ENCODE measurements at regions not wholly inside any gene's neighbourhood (a gene's known extent, or its start where the extent isn't known, plus 50 kb on each side); places are given as distances from the start of the nearest gene placed in this dataset.

DNA sequence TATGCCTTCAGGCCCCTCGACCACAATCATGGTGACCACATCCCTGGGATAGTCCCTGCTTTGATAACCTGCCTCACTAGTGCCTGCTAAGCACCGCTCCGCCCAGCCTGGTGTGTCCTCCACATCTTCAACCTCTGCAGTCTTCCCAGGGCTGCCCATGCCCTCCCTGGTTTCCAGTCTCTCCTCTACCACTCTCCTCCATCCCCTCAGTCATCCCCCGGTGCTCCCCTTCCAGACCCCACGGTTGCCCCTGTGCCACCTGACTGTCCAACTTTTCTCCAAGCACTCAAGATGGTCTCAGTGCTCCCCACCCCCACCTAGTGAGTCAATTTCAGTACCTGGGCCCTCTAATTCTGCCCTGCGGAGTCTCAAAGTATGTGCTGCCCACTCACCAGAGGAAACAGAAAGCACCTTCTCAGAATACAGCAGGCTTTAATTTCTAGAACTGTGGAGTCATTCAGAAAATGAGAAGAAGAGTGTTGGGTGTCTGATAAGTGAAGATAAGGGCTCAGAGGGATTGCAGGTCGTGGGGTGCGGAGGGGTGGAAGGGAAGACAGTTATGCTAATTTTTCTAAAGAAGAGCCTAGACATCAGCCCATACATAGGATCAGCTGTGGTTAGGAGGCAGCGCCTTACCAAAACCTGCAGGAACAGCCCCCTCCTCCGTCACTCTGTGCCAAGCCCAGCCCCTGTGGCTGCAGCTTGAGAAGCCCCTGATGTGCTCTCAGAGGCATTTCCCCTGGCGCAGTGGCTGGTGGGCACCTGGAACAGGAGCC, 53.6 kb upstream of the CAB39 start:
- Histone ChIP-seq H3K4me1 (ENCODE audit: control insufficient read depth, insufficient read depth, low read length) (peaks cover 4% of the 10 kb centered on the region), H3K27me3 (ENCODE audit: control insufficient read depth, insufficient read depth, low read length, poor library complexity, severe bottlenecking) (no peaks in the 10 kb centered on the region), H3K27ac (ENCODE audit: insufficient read depth, low read depth, low read length, poor library complexity, severe bottlenecking) (no peak overlapping the region), H3K4me3 (ENCODE audit: insufficient read depth, low read depth, low read length) (no peak overlapping the region), H3K36me3 (ENCODE audit: control insufficient read depth, insufficient read depth, low read length) (no peaks in the 10 kb centered on the region), H3K9me3 (ENCODE audit: control insufficient read depth, low read length) (no peaks in the 10 kb centered on the region)
- 90 to 91% methylated on average over 11 of the region's 11 CpGs for whole genome bisulfite sequencing, 2 experiments

DNA sequence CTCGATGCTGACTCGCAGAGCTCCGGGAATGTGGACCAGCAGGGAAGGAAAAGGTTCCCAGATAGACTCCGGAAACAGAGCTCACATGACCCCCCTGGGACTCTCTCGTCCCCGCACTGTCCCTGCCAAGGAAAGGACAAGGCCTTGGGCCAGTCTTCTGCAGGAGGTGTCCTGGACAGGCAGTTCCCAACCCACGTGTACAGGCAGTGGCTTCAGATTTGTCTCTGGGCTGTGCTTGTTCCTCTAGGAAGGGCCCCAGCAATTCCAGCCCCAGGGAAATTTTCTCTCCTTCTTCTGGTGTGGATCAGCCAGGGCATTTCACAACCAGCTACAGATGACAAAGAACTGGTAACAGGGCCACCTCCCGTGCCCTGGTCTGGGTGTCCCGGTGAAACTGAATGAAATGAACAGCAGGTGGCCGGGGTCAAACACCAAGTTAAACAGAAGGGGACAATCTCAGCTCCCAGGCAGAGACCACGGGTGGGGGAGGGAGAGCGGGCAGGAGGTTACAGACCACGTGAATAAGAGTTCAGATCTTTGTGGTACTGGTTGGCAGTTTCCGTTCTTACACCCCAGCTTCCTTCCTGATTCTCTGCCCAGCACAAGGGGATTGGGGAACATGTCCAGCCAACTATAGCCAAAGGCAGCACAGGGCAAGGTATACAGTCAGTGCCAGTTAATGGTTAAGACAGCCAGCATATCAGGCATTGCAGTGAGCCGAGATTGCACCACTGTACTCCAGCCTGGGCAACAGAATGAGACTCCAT, 52.2 kb upstream of the CAB39 start:
- 70 to 75% methylated on average over 15 of the region's 15 CpGs for WGBS, 2 experiments
- Histone ChIP-seq H3K4me1 (ENCODE audit: control insufficient read depth, insufficient read depth, low read length) (no peaks in the 10 kb centered on the region), H3K27ac (ENCODE audit: insufficient read depth, low read depth, low read length, poor library complexity, severe bottlenecking) (no peak overlapping the region), H3K9me3 (ENCODE audit: control insufficient read depth, low read length) (no peaks in the 10 kb centered on the region), H3K36me3 (ENCODE audit: control insufficient read depth, insufficient read depth, low read length) (no peaks in the 10 kb centered on the region), H3K27me3 (ENCODE audit: control insufficient read depth, insufficient read depth, low read length, poor library complexity, severe bottlenecking) (no peaks in the 10 kb centered on the region), H3K4me3 (ENCODE audit: insufficient read depth, low read depth, low read length) (no peak overlapping the region)

DNA sequence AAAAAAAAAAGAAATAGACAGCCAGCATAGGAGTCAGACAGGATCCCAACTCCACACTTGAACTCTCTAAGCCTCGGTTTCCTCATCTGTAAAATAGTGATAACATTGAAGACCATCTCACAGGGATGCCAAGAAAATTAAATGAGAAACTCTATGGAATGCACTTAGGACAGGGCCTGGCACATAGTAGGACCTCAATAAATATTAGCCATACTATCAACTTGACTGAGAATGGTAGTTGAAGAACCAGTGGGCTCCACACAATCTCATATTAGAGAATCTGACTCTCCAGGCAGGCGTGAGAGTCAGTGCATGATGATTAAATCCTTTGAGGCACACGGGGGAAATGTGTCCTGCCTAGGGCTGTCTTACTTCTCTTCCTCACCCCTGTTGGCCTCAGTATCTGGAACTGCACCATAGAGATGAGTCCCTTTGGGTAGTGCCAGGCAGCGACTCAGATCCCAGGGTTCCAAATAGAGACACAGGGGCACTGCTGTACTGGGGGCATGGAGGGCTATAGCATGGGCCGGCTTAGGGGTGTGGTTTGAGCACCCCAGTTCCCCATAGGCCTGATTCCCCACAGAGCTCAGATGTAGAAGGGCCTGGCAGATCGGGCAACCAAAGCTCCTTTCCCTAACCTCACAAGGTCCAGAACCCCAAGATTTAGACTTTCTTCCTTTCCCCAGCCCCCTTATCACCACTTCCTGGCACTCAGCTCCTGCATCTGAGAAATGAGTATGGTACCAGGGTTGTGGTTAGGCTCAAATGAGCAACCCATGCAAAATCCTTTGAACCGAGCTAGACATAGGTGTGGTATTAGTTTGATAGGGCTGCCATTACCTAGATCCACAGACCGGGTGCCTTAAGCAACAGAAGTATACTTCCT, 51.3 kb upstream of the CAB39 start:
- H3K27ac ChIP-seq (ENCODE audit: insufficient read depth, low read depth, low read length, poor library complexity, severe bottlenecking): no peak overlapping the region
- no peaks in the 10 kb centered on the region for H3K27me3 ChIP-seq (ENCODE audit: control insufficient read depth, insufficient read depth, low read length, poor library complexity, severe bottlenecking)
- no peaks in the 10 kb centered on the region for H3K9me3 ChIP-seq (ENCODE audit: control insufficient read depth, low read length)
- H3K36me3 ChIP-seq (ENCODE audit: control insufficient read depth, insufficient read depth, low read length): no peaks in the 10 kb centered on the region
- no peaks in the 10 kb centered on the region for H3K4me1 ChIP-seq (ENCODE audit: control insufficient read depth, insufficient read depth, low read length)
- 93 to 95% methylated on average over 8 of the region's 8 CpGs for WGBS, 2 experiments
- no peak overlapping the region for H3K4me3 ChIP-seq (ENCODE audit: insufficient read depth, low read depth, low read length)

All from ectodermal cell (in vitro differentiated cells).